ENCODE measurements at regions not wholly inside any gene's neighbourhood (a gene's known extent, or its start where the extent isn't known, plus 50 kb on each side); places are given as distances from the start of the nearest gene placed in this dataset.

- TF ChIP-seq CTCF (IDR thresholded peaks at IDR 0.05), result no peak
- TF ChIP-seq EP300 (IDR thresholded peaks at IDR 0.05), result no peak
- TF ChIP-seq POLR2AphosphoS5 (IDR thresholded peaks at IDR 0.05), result no peak
Observed at GRCh38 chr4:130698251-130698650, 1602.3 kb downstream of the C4orf33 start.
